CD4-positive, alpha-beta T cell (primary cell): ENCODE measurements at regions not wholly inside any gene's neighbourhood (a gene's known extent, or its start where the extent isn't known, plus 50 kb on each side); places are given as distances from the start of the nearest gene placed in this dataset.
A peak's percentile ranks its signal among the peaks of the same experiment; 100 is the strongest.

ENCODE experiments used
- ATAC-seq: fragments of 200-7000 bp; cut with Tn5 transposase; one replicate; pipeline ENCODE4 v1.10.0; 2022; ENCODE audit warnings: mild to moderate bottlenecking; ENCODE audit not compliant: poor library complexity
- CTCF ChIA-PET: fragments of 350-600 bp; sonication (Branson Sonifier 250); formaldehyde crosslinking; loops from one replicate; lab custom pipeline; 2021; ENCODE audit warnings: antibody characterized with exemption, inconsistent platforms; lab: Charles Lee
- POLR2A ChIA-PET: fragments of 350-600 bp; sonication (Branson Sonifier 250); formaldehyde crosslinking; loops from one replicate; lab custom pipeline; 2021; ENCODE audit warnings: antibody characterized with exemption, inconsistent platforms; lab: Charles Lee
- DNase-seq, 14 experiments: peaks; one replicate each; pipeline ENCODE4 v3.0.0-alpha.2; 2013 to 2020; ENCODE audit warnings: mixed read lengths in 2 of 14
- H3K27ac ChIP-seq, 2 donors: one replicate each; pipeline versions ENCODE4 v1.5.1 to v1.7.0; 2013; ENCODE audit warnings: low read length in 2 of 2, low read depth in 1 of 2, mild to moderate bottlenecking in 1 of 2
- H3K27me3 ChIP-seq, 2 experiments: 1 replicate in 1 of 2; 2 replicates in 1 of 2; pipeline versions ENCODE4 v1.6.1 to v1.7.0; 2013; ENCODE audit warnings: low read length in 2 of 2, control low read depth in 1 of 2, mild to moderate bottlenecking in 1 of 2, moderate library complexity in 1 of 2; ENCODE audit not compliant: insufficient read depth in 2 of 2, control insufficient read depth in 1 of 2
- H3K36me3 ChIP-seq: one replicate; pipeline ENCODE4 v1.6.1; 2013; ENCODE audit warnings: low read length, control low read depth; ENCODE audit not compliant: insufficient read depth
- H3K4me1 ChIP-seq: one replicate; pipeline ENCODE4 v1.6.1; 2013; ENCODE audit warnings: low read length, control low read depth; ENCODE audit not compliant: insufficient read depth
- H3K4me3 ChIP-seq: one replicate; pipeline ENCODE4 v1.5.1; 2013; ENCODE audit warnings: mild to moderate bottlenecking, low read length, moderate library complexity
- H3K9me3 ChIP-seq, 2 experiments: 1 replicate in 1 of 2; 2 replicates in 1 of 2; pipeline versions ENCODE4 v1.6.1 to v1.7.0; 2013; ENCODE audit warnings: low read length in 2 of 2, mild to moderate bottlenecking in 2 of 2, control low read depth in 1 of 2, moderate library complexity in 1 of 2; ENCODE audit not compliant: control insufficient read depth in 1 of 2, insufficient read depth in 1 of 2
- H3K27ac Mint-ChIP-seq: one replicate; pipeline ENCODE4 v1.8.0; 2020; ENCODE audit warnings: mixed read lengths
- H3K27me3 Mint-ChIP-seq: one replicate; pipeline ENCODE4 v1.8.0; 2021; ENCODE audit warnings: mixed read lengths
- H3K36me3 Mint-ChIP-seq: one replicate; pipeline ENCODE4 v1.8.0; 2021; ENCODE audit warnings: low read depth, mixed read lengths
- H3K4me1 Mint-ChIP-seq: one replicate; pipeline ENCODE4 v1.8.0; 2021; ENCODE audit warnings: low read depth, mixed read lengths
- H3K4me3 Mint-ChIP-seq: one replicate; pipeline ENCODE4 v1.8.0; 2020; ENCODE audit warnings: mild to moderate bottlenecking, mixed read lengths
- H3K9me3 Mint-ChIP-seq: one replicate; pipeline ENCODE4 v1.8.0; 2020; ENCODE audit warnings: mixed read lengths
- intact Hi-C, 2 experiments: fragments of 100-400 bp; cut with DNase I in 1 of 2; cut with micrococcal nuclease in 1 of 2; formaldehyde crosslinking; loops; one replicate each; pipeline versions ENCODE4 v1.15.1 to v1.9.0; 2023 to 2025; cut with DNase I, micrococcal nuclease
- TF ChIP-seq, protein P1 (sequence below): fragments of 200-600 bp; IDR thresholded peaks from one replicate; pipeline ENCODE4 v1.8.0; 2022; ENCODE audit warnings: antibody characterized with exemption, mild to moderate bottlenecking

- ATAC-seq, result no peak
- no peak for DNase-seq
- Mint-ChIP-seq H3K4me3 (no peak overlapping the region), H3K4me1 (peaks cover 24% of the 10 kb centered on the region), H3K27me3 (peaks cover 8% of the 10 kb centered on the region), H3K9me3 (no peaks in the 10 kb centered on the region), H3K36me3 (no peaks in the 10 kb centered on the region), H3K27ac (no peak overlapping the region)
- intact Hi-C loops, result no loop called here
- POLR2A ChIA-PET, result interaction anchor here (1.0 to 1.2 kb wide), 2 partner anchors 8 to 11 kb away, joined by 3 read pairs; no protein-coding TSS in a partner anchor
- CTCF ChIA-PET, result no interaction called here
- Histone ChIP-seq H3K36me3 (no peaks in the 10 kb centered on the region), H3K9me3 (no peaks in the 10 kb centered on the region), H3K27me3 (no peaks in the 10 kb centered on the region), H3K27ac (no peak overlapping the region), H3K4me3 (no peak overlapping the region), H3K4me1 (peaks cover 13% of the 10 kb centered on the region)
- TF ChIP-seq, protein P1, sequence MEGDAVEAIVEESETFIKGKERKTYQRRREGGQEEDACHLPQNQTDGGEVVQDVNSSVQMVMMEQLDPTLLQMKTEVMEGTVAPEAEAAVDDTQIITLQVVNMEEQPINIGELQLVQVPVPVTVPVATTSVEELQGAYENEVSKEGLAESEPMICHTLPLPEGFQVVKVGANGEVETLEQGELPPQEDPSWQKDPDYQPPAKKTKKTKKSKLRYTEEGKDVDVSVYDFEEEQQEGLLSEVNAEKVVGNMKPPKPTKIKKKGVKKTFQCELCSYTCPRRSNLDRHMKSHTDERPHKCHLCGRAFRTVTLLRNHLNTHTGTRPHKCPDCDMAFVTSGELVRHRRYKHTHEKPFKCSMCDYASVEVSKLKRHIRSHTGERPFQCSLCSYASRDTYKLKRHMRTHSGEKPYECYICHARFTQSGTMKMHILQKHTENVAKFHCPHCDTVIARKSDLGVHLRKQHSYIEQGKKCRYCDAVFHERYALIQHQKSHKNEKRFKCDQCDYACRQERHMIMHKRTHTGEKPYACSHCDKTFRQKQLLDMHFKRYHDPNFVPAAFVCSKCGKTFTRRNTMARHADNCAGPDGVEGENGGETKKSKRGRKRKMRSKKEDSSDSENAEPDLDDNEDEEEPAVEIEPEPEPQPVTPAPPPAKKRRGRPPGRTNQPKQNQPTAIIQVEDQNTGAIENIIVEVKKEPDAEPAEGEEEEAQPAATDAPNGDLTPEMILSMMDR, result no peak
Observed at GRCh38 chr5:54834121-54834842, 151.1 kb downstream of the ESM1 start.

DNA sequence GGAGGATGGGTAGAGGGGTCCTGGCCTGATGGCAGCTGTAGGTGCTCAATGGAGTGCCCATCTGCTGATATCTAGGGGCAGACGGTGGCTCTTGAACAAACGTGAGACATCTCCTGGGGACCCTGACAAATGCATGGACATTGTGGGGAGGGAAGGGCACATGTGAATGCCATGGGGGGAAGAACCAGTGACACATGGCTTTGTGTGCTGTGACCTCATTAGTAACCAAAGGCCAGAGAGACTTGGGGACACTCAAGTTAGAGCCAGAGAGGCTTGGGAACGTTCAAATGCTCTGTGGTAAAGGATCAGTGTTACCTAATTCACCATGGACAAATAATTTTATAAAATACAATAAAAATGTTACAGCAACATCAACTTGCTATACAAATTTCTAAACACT, 151.8 kb downstream of the ESM1 start:
- DNase-seq, result peak in 2 of 14 experiments; percentile 22 to 39
- H3K9me3 ChIP-seq, result no peaks in the 10 kb centered on the region
- H3K4me1 ChIP-seq, result peaks cover 13% of the 10 kb centered on the region
- CTCF ChIA-PET, result no interaction called here
- H3K9me3 Mint-ChIP-seq, result no peaks in the 10 kb centered on the region
- H3K4me3 ChIP-seq, result no peak overlapping the region
- no peak overlapping the region for H3K27ac Mint-ChIP-seq
- no peak overlapping the region for H3K4me3 Mint-ChIP-seq
- intact Hi-C loops, result no loop called here
- no peaks in the 10 kb centered on the region for H3K36me3 ChIP-seq
- peaks cover 5% of the 10 kb centered on the region for H3K27me3 Mint-ChIP-seq
- no peaks in the 10 kb centered on the region for H3K36me3 Mint-ChIP-seq
- peaks cover 24% of the 10 kb centered on the region for H3K4me1 Mint-ChIP-seq
- POLR2A ChIA-PET, result interaction anchor here (1.0 kb wide), 1 partner anchor 11 kb away, joined by 3 read pairs; no protein-coding TSS in a partner anchor
- H3K27me3 ChIP-seq, result no peaks in the 10 kb centered on the region
- no peak for ATAC-seq
- no peak overlapping the region for H3K27ac ChIP-seq
- TF ChIP-seq, protein P1, result no peak

GRCh38 chr5:54832858-54833257, 152.5 kb downstream of the ESM1 start:
- CTCF ChIA-PET, result no interaction called here
- H3K9me3 Mint-ChIP-seq, result no peaks in the 10 kb centered on the region
- ATAC-seq, result no peak

More at GRCh38 chr5:54832858-54833257, 152.5 kb downstream of the ESM1 start:
- intact Hi-C loops, result no loop called here
- Histone ChIP-seq H3K27me3 (no peaks in the 10 kb centered on the region), H3K36me3 (no peaks in the 10 kb centered on the region), H3K9me3 (no peaks in the 10 kb centered on the region), H3K4me1 (peaks cover 13% of the 10 kb centered on the region), H3K4me3 (no peak overlapping the region), H3K27ac (no peak overlapping the region)
- peak in 3 of 14 experiments; percentile 31 to 64 (median 54) for DNase-seq
- POLR2A ChIA-PET, result interaction anchor here (1.1 kb wide), 1 partner anchor 316 kb away, joined by 5 read pairs; the partner anchor contains the start of gene SNX18
- no peak overlapping the region for H3K27ac Mint-ChIP-seq
- H3K4me1 Mint-ChIP-seq, result peaks cover 24% of the 10 kb centered on the region
- no peaks in the 10 kb centered on the region for H3K36me3 Mint-ChIP-seq
- H3K27me3 Mint-ChIP-seq, result no peaks in the 10 kb centered on the region
- TF ChIP-seq, protein P1, result no peak
- H3K4me3 Mint-ChIP-seq, result no peak overlapping the region
